GM13976 (cell line): ENCODE measurements at regions not wholly inside any gene's neighbourhood (a gene's known extent, or its start where the extent isn't known, plus 50 kb on each side); places are given as distances from the start of the nearest gene placed in this dataset.

Experiments
- DNase-seq: peaks from one replicate; pipeline ENCODE4 v3.0.0; 2012; ENCODE audit warnings: low spot score
- in situ Hi-C: fragments of 300-500 bp; cut with MboI; formaldehyde crosslinking; loops from one replicate; pipeline ENCODE4 v1.12.0; 2022; ENCODE audit warnings: low sequenced_read_pairs, mixed read lengths, inconsistent platforms; ENCODE audit not compliant: unreplicated experiment
- TF ChIP-seq, protein P1 (sequence below): IDR thresholded peaks from 2 replicates; pipeline ENCODE4 v1.5.1; 2012; ENCODE audit warnings: borderline replicate concordance, mild to moderate bottlenecking; ENCODE audit not compliant: insufficient read depth; ENCODE audit errors: extremely low read depth, missing control alignments, control extremely low read depth

DNA sequence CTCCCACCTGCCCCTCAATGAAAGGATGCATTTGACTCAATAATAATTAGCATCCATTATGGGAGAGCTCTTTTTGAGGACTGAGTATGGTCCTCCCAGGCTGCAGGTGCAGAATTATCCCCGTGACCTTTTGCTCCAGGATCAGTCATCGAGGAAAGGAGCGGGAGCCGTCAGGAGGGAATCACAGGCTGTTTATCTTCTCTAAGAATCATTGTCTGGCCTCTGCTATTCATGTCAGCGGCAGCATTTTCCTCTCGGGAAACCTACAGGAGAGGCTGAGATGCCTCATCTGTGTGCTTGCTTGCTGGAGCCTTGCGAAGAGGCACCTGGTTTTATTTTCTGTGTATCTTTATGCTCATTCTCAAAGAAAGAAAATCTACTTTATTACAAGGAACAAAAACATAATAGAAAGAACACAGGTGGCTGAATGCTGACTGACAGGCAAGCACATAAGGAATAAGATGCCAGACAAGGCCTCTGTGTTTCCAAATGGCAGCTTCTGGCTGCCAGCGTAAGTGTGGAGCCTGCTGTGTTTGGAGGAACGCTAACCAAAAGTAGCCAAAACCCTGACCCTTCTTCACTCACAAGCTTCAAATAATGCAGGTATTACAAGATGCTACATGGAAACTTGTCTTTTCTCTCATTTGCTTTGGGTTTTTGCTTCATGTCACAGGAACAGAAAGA, 539.1 kb upstream of the MARCKS start:
- in situ Hi-C loops = no loop called here
- no peak for DNase-seq
- TF ChIP-seq, protein P1, sequence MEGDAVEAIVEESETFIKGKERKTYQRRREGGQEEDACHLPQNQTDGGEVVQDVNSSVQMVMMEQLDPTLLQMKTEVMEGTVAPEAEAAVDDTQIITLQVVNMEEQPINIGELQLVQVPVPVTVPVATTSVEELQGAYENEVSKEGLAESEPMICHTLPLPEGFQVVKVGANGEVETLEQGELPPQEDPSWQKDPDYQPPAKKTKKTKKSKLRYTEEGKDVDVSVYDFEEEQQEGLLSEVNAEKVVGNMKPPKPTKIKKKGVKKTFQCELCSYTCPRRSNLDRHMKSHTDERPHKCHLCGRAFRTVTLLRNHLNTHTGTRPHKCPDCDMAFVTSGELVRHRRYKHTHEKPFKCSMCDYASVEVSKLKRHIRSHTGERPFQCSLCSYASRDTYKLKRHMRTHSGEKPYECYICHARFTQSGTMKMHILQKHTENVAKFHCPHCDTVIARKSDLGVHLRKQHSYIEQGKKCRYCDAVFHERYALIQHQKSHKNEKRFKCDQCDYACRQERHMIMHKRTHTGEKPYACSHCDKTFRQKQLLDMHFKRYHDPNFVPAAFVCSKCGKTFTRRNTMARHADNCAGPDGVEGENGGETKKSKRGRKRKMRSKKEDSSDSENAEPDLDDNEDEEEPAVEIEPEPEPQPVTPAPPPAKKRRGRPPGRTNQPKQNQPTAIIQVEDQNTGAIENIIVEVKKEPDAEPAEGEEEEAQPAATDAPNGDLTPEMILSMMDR = no peak

DNA sequence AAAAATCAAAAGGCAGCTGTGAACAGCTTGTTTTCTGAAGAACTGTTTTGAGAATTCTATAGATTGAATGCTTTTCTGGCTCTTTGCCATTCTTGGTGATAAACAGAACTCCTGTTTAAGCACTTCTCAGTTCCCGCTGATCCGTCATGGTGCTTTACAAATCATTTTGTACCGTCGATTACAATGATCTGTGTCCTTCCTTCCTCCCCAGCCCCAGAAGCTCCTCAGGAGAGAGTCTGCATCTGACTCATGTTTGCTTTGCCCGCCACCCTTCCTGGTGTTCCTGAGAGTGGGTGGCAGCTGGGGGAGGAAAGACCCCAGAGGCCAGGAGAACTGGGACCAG, 538.6 kb upstream of the MARCKS start:
- TF ChIP-seq, protein P1 = no peak
- in situ Hi-C loops = no loop called here
- DNase-seq = no peak

DNA sequence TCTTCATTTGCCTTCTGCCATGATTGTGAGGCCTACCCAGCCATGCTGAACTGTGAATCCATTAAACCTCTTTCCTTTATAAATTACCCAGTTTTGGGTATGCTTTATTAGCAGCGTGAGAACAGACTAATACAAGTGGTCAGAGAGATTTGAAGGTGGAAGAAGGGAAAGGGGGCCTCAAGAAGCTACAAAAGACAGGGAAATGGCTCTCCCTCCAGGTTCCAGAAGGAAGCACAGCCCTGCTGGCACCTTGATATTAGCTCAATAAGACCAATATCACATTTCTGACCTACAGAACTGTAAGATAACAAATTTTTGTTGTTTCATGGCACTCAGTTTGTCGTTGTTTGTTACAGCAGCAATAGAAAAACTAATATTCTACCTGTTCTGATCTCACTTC, 536.5 kb upstream of the MARCKS start:
- in situ Hi-C loops = no loop called here
- no peak for DNase-seq
- TF ChIP-seq, protein P1 = no peak

DNA sequence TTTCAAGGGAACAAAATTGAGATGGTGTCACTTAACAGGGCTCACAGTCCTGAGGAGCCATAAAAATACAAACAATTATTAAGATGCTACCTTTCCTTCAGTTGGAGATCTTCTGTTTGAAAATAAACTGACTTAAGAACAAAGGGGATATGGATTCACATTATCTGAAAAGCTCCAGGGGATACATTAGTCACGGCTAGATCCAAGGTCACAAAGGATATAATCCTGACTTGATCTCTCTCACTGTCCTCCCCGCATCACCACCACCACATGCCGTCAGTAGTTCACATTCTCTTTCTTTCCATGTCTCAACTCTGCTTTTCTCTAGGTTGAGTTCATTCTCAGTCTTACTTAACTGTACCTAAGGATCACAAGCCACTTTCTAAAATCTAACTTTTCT, 530.4 kb upstream of the MARCKS start:
- no peak for DNase-seq
- in situ Hi-C loops = no loop called here
- TF ChIP-seq, protein P1 = no peak

DNA sequence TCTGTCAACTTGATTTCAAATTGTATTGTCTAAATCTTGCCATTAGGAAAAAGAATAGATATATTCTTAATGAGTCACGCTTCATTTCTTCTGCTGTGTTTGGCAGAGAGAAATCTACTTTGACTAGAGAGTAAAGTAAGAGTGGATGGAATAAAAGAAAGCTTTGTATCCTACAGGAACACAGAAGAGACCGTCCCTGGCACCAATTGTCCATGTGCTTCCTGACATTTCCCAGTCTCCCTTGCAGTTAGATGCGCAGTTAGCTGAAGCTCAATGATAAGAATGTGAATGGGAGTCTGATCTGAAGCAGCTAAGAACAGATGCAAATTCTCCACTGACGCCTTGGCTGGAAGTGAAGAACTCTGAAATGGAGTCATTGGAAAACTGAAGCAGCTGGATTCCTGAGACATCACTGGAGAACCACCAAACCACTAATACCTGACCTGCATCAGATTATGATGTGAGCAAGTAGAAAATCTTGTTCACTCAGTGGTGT, 528.2 kb upstream of the MARCKS start:
- TF ChIP-seq, protein P1 = no peak
- in situ Hi-C loops = no loop called here
- no peak for DNase-seq

DNA sequence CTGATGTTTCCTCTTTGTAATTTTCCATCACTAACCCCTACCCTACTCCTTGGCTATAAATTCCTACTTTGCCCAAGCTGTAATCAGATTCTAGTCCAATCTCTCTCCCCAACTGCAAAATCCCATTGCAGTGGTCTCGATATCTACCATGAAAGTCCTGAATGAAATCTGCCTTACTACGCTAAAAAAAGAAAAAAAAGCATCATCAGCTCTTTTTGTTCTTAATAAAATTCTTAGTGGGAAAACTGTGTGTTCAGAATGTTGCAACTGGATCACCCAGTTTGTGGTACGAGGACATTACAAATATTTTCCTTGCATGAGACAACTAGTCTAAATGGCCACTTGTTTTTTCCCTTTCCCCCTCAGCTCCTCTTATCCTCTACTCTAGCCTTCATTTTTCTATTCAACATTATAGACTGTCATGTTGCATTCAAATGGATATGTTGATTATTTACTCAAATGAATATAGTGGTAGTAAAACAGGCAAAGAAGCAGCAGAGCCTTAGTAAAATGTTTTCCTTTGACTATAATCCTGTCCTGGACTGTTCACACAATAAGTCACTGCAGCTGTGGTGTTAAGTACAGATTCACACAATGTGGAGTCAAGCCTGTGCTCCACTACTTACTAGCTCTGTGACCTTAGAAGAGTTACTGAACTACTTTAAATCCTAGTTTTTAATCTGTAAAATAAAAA, 527.1 kb upstream of the MARCKS start:
- TF ChIP-seq, protein P1 = no peak
- DNase-seq = no peak
- in situ Hi-C loops = no loop called here
